Kidney (tissue), 13 donors: ENCODE measurements at regions not wholly inside any gene's neighbourhood (a gene's known extent, or its start where the extent isn't known, plus 50 kb on each side); places are given as distances from the start of the nearest gene placed in this dataset.

Experiments used
- DNase-seq, 5 donors: peaks; one replicate each; pipeline ENCODE4 v3.0.0-alpha.2; 2013 to 2020
- FAIRE-seq: peaks from 2 replicates; lab custom pipeline; 2012; peaks lifted over from hg19 to GRCh38; lab: Jason Lieb, UNC
- H3K27ac ChIP-seq, 2 donors: one replicate each; pipeline ENCODE4 v1.7.0; 2013; ENCODE audit warnings: low read depth in 2 of 2, low read length in 2 of 2, inconsistent platforms in 1 of 2
- H3K27me3 ChIP-seq: one replicate; pipeline ENCODE4 v1.7.1; 2013; ENCODE audit warnings: low read length, inconsistent platforms; ENCODE audit not compliant: control insufficient read depth, insufficient read depth
- H3K36me3 ChIP-seq, 3 donors: one replicate each; pipeline versions ENCODE4 v1.7.0 to v1.7.1; 2013; ENCODE audit warnings: low read length in 3 of 3, control low read depth in 1 of 3, inconsistent platforms in 1 of 3; ENCODE audit not compliant: insufficient read depth in 3 of 3, control insufficient read depth in 2 of 3
- H3K4me1 ChIP-seq, 3 donors: one replicate each; pipeline versions ENCODE4 v1.7.0 to v1.7.1; 2013; ENCODE audit warnings: low read length in 3 of 3, inconsistent platforms in 1 of 3, low read depth in 1 of 3; ENCODE audit not compliant: control insufficient read depth in 2 of 3, insufficient read depth in 2 of 3
- H3K4me3 ChIP-seq, 3 donors: one replicate each; pipeline versions ENCODE4 v1.7.0 to v1.8.1; 2013; ENCODE audit warnings: low read length in 3 of 3, control low read depth in 1 of 3, inconsistent platforms in 1 of 3
- H3K9ac ChIP-seq, 3 donors: one replicate each; pipeline versions ENCODE4 v1.7.0 to v1.7.1; 2013; ENCODE audit warnings: low read length in 3 of 3, control low read depth in 1 of 3, inconsistent platforms in 1 of 3
- H3K9me3 ChIP-seq, 3 donors: one replicate each; pipeline versions ENCODE4 v1.7.0 to v1.7.1; 2013; ENCODE audit warnings: low read length in 3 of 3, control low read depth in 1 of 3, inconsistent platforms in 1 of 3; ENCODE audit not compliant: control insufficient read depth in 2 of 3, insufficient read depth in 1 of 3
- intact Hi-C: fragments of 100-400 bp; cut with DNase I; formaldehyde crosslinking; loops from one replicate; pipeline ENCODE4 v1.11.1; 2022
- TF ChIP-seq, protein P1 (sequence below): IDR thresholded peaks from 3 replicates; pipeline ENCODE4 v1.5.1; 2012; ENCODE audit warnings: mild to moderate bottlenecking, moderate library complexity, borderline replicate concordance; ENCODE audit not compliant: insufficient read depth; ENCODE audit errors: extremely low read depth
- donor health status: control.
- donor health status: control.
- donor health status: control.
- donor health status: control.
- donor health status: control.
- donor health status: DM: yes; HTN: yes; CAD: no.
- donor health status: Normal renal cell carcinoma (clear cell type).

DNA sequence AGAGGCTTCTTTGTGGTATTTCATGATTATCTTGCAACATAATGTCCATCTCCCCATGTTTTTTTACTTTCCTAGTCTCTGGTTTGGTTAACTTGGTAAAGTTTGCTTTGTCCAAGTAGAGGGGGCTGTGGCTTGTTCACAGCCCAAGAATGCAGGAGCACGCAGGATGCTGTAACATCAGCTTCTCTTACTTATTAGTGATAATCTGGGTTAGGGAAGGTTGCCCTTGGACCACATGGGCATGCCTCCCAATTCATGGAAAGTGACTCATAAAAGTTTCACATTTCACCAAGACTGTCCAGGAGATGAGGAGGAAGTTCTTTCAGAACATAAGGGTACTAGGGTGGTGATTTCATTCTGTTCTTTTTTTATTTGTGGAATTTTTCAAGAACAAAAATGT is 146.0 kb upstream of the USP9Y start:
- no peaks in the 10 kb centered on the region for H3K27me3 ChIP-seq
- H3K4me1 ChIP-seq, result no peaks in the 10 kb centered on the region
- no peak overlapping the region for H3K4me3 ChIP-seq
- no peak overlapping the region for H3K27ac ChIP-seq
- no peak for DNase-seq
- TF ChIP-seq, protein P1, sequence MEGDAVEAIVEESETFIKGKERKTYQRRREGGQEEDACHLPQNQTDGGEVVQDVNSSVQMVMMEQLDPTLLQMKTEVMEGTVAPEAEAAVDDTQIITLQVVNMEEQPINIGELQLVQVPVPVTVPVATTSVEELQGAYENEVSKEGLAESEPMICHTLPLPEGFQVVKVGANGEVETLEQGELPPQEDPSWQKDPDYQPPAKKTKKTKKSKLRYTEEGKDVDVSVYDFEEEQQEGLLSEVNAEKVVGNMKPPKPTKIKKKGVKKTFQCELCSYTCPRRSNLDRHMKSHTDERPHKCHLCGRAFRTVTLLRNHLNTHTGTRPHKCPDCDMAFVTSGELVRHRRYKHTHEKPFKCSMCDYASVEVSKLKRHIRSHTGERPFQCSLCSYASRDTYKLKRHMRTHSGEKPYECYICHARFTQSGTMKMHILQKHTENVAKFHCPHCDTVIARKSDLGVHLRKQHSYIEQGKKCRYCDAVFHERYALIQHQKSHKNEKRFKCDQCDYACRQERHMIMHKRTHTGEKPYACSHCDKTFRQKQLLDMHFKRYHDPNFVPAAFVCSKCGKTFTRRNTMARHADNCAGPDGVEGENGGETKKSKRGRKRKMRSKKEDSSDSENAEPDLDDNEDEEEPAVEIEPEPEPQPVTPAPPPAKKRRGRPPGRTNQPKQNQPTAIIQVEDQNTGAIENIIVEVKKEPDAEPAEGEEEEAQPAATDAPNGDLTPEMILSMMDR, result no peak
- H3K9me3 ChIP-seq, result no peaks in the 10 kb centered on the region
- intact Hi-C loops, result no loop called here
- no peak for FAIRE-seq
- H3K36me3 ChIP-seq, result no peaks in the 10 kb centered on the region
- H3K9ac ChIP-seq, result no peak overlapping the region

DNA sequence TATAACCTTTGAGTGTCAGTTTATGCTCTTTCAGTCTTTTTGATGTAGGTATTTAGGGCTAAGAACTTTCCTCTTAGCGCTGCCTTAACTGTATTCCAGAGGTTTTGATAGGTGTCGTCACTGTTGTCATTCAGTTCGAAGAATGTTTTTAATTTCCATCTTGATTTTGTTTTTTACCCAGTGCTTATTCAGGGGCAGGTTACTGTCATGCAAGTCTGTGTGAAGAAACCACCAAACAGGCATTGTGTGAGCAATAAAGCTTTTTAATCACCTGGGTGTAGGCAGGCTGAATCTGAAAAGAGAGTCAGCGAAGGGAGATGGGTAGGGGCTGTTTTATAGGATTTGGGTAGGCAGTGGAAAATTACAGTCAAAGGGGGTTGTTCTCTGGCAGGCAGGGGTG is 142.0 kb upstream of the USP9Y start:
- TF ChIP-seq, protein P1, result no peak
- no peaks in the 10 kb centered on the region for H3K27me3 ChIP-seq
- H3K9me3 ChIP-seq, result no peaks in the 10 kb centered on the region
- FAIRE-seq, result no peak
- H3K4me1 ChIP-seq, result no peaks in the 10 kb centered on the region
- H3K27ac ChIP-seq, result no peak overlapping the region
- no peak for DNase-seq
- H3K9ac ChIP-seq, result no peak overlapping the region
- intact Hi-C loops, result no loop called here
- no peak overlapping the region for H3K4me3 ChIP-seq
- no peaks in the 10 kb centered on the region for H3K36me3 ChIP-seq

DNA sequence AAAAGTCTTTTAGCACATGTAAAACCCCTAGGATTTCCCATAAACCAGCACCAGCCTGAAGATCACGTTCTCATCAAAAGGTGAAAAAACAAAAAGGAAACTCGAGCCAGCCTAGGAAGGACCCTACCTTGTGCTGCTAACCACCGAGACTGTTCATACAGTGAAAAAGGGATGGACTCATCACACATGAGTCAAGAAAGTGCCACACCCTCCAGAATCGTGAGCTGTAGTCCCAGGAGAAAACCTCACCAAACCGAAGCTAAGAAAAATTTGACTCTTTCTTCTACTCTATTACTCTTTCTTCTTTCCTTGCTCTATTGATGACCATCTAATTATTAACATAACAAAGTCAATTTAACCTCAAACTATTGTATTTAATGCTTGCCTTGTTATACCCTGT is 124.8 kb upstream of the USP9Y start:
- intact Hi-C loops, result no loop called here
- Histone ChIP-seq H3K36me3 (no peaks in the 10 kb centered on the region), H3K9me3 (no peaks in the 10 kb centered on the region), H3K4me3 (no peak overlapping the region), H3K4me1 (no peaks in the 10 kb centered on the region), H3K27me3 (no peaks in the 10 kb centered on the region), H3K27ac (no peak overlapping the region), H3K9ac (no peak overlapping the region)
- FAIRE-seq (no peak), DNase-seq (no peak)
- TF ChIP-seq, protein P1, result no peak

DNA sequence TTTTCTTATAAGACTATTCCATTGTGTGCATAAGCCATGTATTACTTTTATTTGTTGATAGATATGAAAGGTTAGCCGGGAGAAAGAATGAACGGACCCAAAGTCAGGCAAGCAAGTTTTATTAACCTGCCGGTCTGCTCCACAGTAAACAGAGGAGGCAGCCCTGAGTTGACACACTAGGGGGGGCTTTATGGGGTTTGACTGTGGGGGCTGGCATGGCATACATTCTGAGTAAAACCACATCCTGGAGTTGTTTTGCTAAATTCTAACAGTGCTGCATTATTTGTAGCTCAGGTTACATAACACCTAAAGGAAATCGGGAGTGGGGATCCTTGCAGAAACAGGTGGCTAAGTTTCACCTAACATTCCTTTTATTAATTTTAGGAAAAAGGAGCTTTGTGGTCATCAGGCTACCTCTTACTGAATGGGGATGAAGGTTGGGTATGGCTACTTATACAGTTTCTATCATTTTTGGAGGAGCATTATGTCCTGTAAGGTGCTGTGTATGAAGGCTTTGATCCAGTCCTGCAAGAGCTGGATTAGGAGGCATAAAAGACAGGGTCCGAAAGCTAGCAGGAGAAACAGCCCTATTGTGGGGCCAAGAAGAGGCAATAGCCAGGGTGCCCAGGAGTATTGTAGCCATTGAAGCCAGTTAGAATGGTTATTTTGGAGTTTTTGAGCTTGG is 107.4 kb upstream of the USP9Y start:
- H3K4me1 ChIP-seq, result no peaks in the 10 kb centered on the region
- H3K4me3 ChIP-seq, result no peak overlapping the region
- TF ChIP-seq, protein P1, result no peak
- DNase-seq, result no peak
- H3K27ac ChIP-seq, result no peak overlapping the region
- H3K27me3 ChIP-seq, result no peaks in the 10 kb centered on the region
- intact Hi-C loops, result no loop called here
- no peaks in the 10 kb centered on the region for H3K36me3 ChIP-seq
- no peak overlapping the region for H3K9ac ChIP-seq
- H3K9me3 ChIP-seq, result no peaks in the 10 kb centered on the region
- FAIRE-seq, result no peak
